Gastroesophageal sphincter (tissue), 4 donors: ENCODE measurements at regions not wholly inside any gene's neighbourhood (a gene's known extent, or its start where the extent isn't known, plus 50 kb on each side); places are given as distances from the start of the nearest gene placed in this dataset.

Experiments used
- ATAC-seq: fragments of 150-250 bp; one replicate; pipeline ENCODE4 v1.9.1; 2016; ENCODE audit warnings: mild to moderate bottlenecking, moderate library complexity
- H3K27ac ChIP-seq, 4 donors: fragments of 200-600 bp; sonication (generic) in 3 of 4; 1 replicate in 3 of 4; 2 replicates in 1 of 4; pipeline ENCODE4 v1.5.1; 2016 to 2019
- H3K27me3 ChIP-seq: fragments of 200-600 bp; sonication (generic); one replicate; pipeline ENCODE4 v1.5.1; 2019
- H3K36me3 ChIP-seq, 2 donors: fragments of 200-600 bp; sonication (generic); one replicate each; pipeline ENCODE4 v1.5.1; 2019; ENCODE audit warnings: control low read depth in 1 of 2
- H3K4me1 ChIP-seq, 3 donors: fragments of 200-600 bp; sonication (generic); 1 replicate in 2 of 3; 2 replicates in 1 of 3; pipeline ENCODE4 v1.5.1; 2016 to 2019; ENCODE audit warnings: control low read depth in 2 of 3
- H3K4me3 ChIP-seq, 2 donors: fragments of 200-600 bp; sonication (generic); one replicate each; pipeline ENCODE4 v1.5.1; 2019; ENCODE audit warnings: mild to moderate bottlenecking in 1 of 2, moderate library complexity in 1 of 2
- H3K9me3 ChIP-seq, 3 donors: fragments of 200-600 bp; sonication (generic); one replicate each; pipeline ENCODE4 v1.5.1; 2017 to 2019; ENCODE audit warnings: control low read depth in 2 of 3
- EP300 ChIP-seq: sonication (generic); formaldehyde crosslinking; IDR thresholded peaks from one replicate; pipeline ENCODE4 v1.6.1; 2017; ENCODE audit warnings: antibody characterized with exemption, mild to moderate bottlenecking
- POLR2A ChIP-seq, 2 donors: fragments of 450-650 bp; IDR thresholded peaks; one replicate each; pipeline ENCODE4 v1.6.1; 2017; ENCODE audit warnings: antibody characterized with exemption in 2 of 2, mild to moderate bottlenecking in 2 of 2, moderate library complexity in 1 of 2
- POLR2AphosphoS5 ChIP-seq: sonication (generic); formaldehyde crosslinking; IDR thresholded peaks from one replicate; pipeline ENCODE4 v1.6.1; 2017; ENCODE audit warnings: antibody characterized with exemption
- WGBS, 2 donors: methylation state at CpG; one replicate each; pipeline ENCODE4 v1.1.5; 2018; ENCODE audit warnings: low coverage in 1 of 2; 5-methylcytosine and 5-hydroxymethylcytosine counted together
- TF ChIP-seq, protein P1 (sequence below), 4 experiments: fragments of 200-600 bp in 2 of 4; fragments of 450-650 bp in 2 of 4; sonication (generic) in 1 of 4; IDR thresholded peaks; one replicate each; pipeline ENCODE4 v1.5.1; 2017 to 2019; ENCODE audit warnings: antibody characterized with exemption in 4 of 4, mild to moderate bottlenecking in 2 of 4, moderate library complexity in 2 of 4

DNA sequence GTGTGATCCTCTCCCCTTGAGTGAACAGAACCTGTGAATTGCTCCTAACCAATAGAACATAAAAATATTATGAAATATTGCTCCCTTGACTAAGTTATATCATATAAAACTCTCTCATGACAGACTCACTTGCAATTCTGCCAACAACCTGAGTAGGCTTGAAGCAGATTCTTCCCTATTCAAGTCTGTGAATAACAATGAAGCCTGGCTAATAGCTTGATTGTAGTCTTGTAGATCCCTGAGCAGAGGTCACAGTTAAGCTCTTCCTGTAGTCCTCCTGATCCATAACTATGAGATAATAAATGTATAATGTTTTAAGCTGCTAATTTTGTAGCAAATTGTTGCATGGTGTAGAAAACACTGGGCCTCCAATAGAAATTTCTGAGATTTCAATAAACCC lies 540.1 kb upstream of the TENM4 start:
- H3K27me3 ChIP-seq: no peaks in the 10 kb centered on the region
- H3K4me1 ChIP-seq: no peaks in the 10 kb centered on the region
- no peak overlapping the region for H3K27ac ChIP-seq
- TF ChIP-seq POLR2A (IDR thresholded peaks at IDR 0.05) (no peak), EP300 (no peak), POLR2AphosphoS5 (no peak)
- TF ChIP-seq, protein P1, sequence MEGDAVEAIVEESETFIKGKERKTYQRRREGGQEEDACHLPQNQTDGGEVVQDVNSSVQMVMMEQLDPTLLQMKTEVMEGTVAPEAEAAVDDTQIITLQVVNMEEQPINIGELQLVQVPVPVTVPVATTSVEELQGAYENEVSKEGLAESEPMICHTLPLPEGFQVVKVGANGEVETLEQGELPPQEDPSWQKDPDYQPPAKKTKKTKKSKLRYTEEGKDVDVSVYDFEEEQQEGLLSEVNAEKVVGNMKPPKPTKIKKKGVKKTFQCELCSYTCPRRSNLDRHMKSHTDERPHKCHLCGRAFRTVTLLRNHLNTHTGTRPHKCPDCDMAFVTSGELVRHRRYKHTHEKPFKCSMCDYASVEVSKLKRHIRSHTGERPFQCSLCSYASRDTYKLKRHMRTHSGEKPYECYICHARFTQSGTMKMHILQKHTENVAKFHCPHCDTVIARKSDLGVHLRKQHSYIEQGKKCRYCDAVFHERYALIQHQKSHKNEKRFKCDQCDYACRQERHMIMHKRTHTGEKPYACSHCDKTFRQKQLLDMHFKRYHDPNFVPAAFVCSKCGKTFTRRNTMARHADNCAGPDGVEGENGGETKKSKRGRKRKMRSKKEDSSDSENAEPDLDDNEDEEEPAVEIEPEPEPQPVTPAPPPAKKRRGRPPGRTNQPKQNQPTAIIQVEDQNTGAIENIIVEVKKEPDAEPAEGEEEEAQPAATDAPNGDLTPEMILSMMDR (IDR thresholded peaks at IDR 0.05): no peak
- H3K9me3 ChIP-seq: no peaks in the 10 kb centered on the region
- ATAC-seq: no peak
- H3K36me3 ChIP-seq: no peaks in the 10 kb centered on the region
- H3K4me3 ChIP-seq: no peak overlapping the region

DNA sequence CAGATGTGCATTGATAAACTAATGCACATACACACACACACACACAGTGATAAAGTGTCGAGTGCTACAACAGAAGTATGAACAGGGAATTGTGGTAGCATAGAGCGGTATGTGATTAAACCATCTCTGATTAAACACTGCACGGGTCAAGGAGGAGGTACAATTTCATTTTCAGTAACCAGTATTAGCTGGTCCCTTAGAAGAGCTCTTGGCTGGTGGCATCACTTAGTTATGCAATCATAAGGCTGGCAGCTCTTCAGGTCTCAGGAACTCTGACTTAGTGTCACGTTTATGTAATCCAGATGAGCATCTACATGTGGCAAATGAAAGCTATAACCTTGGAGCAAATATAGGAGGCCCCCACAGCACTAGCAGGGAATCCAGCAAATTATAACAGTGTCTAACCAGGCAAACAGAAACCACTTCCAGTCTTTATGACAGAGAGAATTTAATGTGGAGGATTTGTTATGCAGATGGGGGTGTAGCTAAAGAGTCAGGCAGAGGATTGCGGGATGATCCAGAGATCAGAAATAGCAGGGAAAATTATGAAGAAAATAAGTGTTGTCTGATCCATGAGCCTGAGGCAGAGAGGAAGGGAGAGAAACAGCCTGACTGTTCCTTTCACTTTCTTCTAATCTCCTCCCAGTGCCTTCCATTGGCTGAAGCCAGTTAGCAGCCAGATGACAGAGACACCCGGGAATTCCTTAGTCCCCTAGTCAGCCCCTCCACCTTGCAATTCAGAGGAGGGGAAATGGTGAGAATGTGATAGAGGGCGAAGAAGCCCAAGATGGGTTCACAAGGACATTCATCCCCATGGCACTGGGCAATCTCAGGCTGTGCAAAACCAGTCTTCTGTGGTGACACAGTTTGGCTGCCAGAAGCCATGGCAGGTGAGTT lies 533.1 kb upstream of the TENM4 start:
- 26 to 44% methylated on average over 4 to 6 of the region's 7 CpGs for WGBS, 2 donors
- H3K4me1 ChIP-seq: peaks cover 0 to 4% (median 0%) of the 10 kb centered on the region in 3 donors
- peak; percentile 55 for ATAC-seq
- H3K27ac ChIP-seq: peak overlapping the region in 1 of 4 donors; percentile 16
- H3K27me3 ChIP-seq: no peaks in the 10 kb centered on the region
- no peak overlapping the region for H3K4me3 ChIP-seq
- TF ChIP-seq POLR2A (IDR thresholded peaks at IDR 0.05) (no peak), POLR2AphosphoS5 (no peak), EP300 (no peak)
- TF ChIP-seq, protein P1 (IDR thresholded peaks at IDR 0.05): no peak
- no peaks in the 10 kb centered on the region for H3K9me3 ChIP-seq
- no peaks in the 10 kb centered on the region for H3K36me3 ChIP-seq

DNA sequence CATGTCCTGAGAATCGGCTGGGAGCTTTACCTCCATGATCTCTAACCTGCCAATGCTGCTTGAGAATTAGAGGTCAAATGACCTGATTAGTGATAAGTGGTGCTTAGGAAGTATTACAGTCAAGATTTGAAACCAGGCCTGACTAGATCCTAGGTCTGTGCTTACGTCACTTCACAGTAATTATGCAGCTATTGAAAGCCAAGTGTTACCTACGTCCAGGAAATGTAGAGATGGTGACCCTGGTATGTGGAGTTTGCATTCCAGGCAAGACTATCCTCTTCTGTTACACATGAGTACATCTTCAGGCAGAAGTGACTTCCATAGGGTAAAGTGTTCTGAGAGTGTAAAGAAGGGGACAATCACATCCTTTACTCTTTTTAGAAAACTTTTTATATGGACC lies 530.4 kb upstream of the TENM4 start:
- no peak overlapping the region for H3K4me3 ChIP-seq
- no peak for ATAC-seq
- peaks cover 0 to 4% (median 0%) of the 10 kb centered on the region in 3 donors for H3K4me1 ChIP-seq
- 64 to 88% methylated on average over 3 of the region's 3 CpGs for WGBS, 2 donors
- no peaks in the 10 kb centered on the region for H3K27me3 ChIP-seq
- H3K9me3 ChIP-seq: no peaks in the 10 kb centered on the region
- H3K36me3 ChIP-seq: no peaks in the 10 kb centered on the region
- no peak overlapping the region for H3K27ac ChIP-seq
- no peak for TF ChIP-seq POLR2A (IDR thresholded peaks at IDR 0.05)
- TF ChIP-seq, protein P1 (IDR thresholded peaks at IDR 0.05): no peak
- TF ChIP-seq POLR2AphosphoS5: no peak
- TF ChIP-seq EP300: no peak

DNA sequence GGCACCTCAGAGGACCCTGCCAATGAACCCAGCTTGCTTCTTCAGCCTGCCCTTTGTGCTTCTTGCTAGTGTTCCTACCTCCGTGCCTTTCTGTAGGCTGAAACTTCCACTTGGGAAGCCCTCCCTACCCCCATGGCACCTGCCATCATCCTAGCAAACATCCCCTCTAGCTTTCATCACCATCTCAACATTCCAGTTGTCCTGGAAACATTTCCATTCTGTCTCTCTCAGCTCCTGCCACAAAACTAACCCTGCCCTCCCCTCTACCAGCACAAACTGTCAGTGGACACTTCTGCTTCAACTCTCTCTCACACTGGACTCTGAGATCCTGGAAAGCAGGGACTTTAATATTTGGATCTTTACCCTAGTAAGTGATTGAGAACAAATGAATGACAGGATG lies 525.8 kb upstream of the TENM4 start:
- H3K4me3 ChIP-seq: no peak overlapping the region
- 67 to 75% methylated on average over 1 of the region's 1 CpG for WGBS, 2 donors

More for the DNA sequence above, 525.8 kb upstream of the TENM4 start:
- ATAC-seq: no peak
- Histone ChIP-seq H3K9me3 (no peaks in the 10 kb centered on the region), H3K27me3 (no peaks in the 10 kb centered on the region), H3K4me1 (no peaks in the 10 kb centered on the region), H3K27ac (no peak overlapping the region), H3K36me3 (no peaks in the 10 kb centered on the region)
- no peak for TF ChIP-seq POLR2AphosphoS5
- no peak for TF ChIP-seq EP300
- TF ChIP-seq POLR2A (IDR thresholded peaks at IDR 0.05): no peak
- TF ChIP-seq, protein P1 (IDR thresholded peaks at IDR 0.05): no peak
